ENCODE measurements at regions not wholly inside any gene's neighbourhood (a gene's known extent, or its start where the extent isn't known, plus 50 kb on each side); places are given as distances from the start of the nearest gene placed in this dataset.
"Not testable (repeated sequence)": the region's sequence is repeated elsewhere in the genome, so short reads cannot be mapped to it uniquely, and the experiment has no call there.

DNA sequence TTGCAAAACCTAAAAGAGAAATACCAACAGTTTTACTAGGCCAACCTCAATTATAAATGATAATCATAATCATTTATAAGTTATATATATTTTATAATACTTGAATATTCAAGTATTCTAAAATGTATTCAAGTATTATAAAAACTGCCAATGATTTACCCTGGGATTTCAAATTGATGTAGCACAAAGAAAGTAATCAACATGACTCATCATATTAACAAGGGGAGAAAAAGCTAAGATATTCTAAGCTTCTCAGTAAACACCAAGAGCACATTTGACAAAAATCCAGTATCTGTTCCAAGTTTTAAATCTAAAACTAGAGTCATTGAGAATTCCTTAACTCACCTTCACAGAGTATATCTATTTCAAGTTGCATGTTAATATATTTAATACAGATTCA lies 56.1 kb downstream of the CAPZA3 start:
- DNase-seq, result no peak

DNA sequence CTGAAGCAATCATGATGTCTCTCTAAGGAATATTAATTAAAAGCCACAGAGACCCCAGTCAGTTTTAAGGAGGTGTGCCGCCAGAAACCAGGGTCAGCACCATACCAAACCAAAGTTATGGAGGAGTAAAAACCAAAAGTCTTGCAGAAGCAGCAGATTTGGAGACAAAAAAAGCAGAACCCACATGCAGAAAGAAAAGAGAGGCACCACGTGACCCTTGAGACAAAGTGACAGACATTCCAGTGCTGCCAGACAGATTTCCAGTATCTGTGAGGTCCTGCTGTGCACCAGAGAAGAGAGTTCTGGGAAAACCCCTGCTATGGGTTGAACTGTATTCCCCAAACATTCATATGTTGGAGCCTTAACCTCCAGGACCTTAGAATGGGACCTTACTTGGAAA lies 59.7 kb downstream of the CAPZA3 start:
- DNase-seq, result no peak

DNA sequence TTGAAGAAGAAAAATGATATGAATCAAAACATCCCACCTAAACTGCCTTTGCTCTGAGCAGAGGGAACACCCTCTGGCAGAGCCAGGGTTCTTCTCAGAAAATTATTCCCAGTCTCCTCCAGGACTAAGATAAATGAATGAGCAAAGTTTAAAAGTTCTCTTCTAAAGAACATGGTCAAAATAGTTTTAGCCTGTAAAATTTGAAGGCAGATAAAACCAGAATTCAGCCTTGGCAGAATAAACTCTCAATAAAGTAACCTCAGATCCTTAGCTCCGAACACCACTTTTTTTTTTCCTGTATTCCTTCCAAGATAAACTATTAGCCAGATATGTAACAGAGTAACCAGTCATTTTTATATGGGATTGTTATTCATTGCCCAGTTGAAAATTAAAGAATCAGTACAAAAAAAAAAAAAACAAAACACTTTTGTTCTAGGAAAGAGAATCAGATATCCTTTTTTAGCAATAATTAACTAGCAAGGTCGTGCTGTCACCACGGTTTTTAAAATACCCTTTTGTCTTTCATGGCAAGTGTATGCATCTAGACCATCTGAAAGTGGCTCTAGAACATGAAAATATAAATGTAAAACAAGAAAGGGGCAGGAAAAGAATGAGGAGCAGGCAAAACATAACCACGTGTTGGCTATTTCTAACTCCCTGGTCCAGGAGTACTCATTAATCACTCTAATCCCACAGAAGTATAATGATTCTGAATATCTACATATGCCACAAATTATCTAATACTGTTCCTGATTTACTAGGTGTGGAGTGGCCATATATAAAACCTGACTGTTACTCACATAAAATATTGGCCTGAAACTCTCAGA lies 60.8 kb downstream of the CAPZA3 start:
- no peak for DNase-seq

DNA sequence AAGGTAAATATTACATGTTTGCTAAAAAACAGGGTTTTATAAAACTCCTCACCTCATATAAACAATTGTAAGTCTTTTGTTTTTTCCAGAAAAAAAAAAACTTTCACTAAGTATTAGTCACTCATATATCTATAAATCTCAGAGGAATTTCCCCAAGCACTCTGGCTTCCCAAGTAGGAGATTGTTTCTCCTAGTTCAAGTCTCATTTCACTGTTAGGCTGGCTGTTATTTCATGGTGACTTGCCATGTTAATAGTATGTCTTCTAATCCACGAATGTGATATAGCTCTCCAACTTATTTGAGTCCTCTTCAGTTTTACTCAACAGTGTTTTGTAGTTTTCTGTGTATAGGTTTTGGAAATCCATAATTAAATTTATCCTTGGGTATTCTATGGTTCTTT lies 61.6 kb downstream of the CAPZA3 start:
- DNase-seq, result no peak

DNA sequence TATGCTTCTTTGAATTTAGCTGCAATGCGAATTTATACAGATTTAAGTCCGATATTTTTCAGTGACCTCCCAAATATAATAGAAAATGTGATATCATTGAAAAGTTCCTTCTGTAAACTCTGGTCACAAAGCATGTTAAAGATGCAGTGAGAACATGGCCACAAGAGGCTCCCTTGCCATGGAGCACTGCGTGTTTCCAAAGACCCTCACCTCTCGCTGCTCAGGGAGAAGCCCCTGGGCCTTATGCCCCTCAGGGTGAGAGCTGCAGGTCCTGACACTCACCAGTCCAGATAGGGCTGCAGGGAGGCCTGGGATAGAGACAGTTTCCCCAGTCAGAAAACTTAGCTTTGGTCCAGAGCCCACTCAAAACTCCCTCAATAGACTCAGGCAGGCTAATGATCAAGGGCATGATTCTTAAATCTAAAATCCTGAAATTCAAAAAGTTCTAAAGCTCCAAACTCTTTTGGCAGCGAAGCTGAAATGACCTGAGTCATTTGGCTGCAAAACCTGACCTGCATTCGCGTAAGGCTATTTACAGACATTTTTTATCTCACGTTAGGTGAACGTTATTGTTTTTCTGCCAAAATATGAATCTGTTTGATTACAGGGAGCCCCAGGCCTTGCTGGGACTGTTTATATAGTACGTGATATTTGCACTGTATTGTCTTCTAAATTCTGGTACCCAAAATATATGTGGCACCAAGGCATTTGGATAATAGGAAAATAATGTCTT lies 67.8 kb downstream of the CAPZA3 start:
- no peak for DNase-seq

DNA sequence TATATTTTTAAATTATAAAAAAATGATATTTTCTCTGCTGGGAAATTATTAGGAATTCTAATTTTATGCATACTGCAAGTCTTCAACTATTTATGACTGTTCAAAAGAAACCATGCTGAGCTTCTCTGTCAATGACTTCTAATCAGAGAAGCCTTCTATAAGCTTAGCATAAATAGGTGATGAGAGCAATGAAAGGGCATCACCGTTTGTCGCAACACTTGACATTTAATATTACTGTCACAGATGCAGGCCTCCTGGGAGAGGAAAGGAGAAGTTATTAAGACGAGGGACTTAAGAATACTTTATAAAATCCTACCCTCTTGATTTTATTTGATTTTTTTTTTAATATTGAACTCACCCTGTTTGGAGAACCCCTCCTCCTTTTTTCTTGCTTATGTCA lies 69.8 kb downstream of the CAPZA3 start:
- no peak for DNase-seq

DNA sequence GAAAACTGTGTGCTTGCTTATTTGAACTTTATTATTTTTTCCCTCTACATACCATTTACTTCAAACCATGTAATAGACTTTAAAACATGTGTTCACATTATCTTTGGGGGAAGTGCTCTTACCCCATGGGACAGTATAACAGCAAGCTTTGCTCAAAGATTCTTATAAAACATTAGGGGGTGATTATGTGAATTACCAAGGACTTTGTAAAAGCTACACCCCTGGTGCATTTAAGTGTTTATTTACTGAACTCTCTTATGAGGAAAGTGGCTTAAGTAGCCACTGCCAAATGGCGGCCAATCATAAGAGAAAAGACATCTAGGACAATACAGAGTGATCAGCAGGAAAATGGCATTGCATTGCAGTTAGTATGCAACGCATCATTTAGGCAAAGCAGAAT lies 70.3 kb downstream of the CAPZA3 start:
- no peak for DNase-seq

DNA sequence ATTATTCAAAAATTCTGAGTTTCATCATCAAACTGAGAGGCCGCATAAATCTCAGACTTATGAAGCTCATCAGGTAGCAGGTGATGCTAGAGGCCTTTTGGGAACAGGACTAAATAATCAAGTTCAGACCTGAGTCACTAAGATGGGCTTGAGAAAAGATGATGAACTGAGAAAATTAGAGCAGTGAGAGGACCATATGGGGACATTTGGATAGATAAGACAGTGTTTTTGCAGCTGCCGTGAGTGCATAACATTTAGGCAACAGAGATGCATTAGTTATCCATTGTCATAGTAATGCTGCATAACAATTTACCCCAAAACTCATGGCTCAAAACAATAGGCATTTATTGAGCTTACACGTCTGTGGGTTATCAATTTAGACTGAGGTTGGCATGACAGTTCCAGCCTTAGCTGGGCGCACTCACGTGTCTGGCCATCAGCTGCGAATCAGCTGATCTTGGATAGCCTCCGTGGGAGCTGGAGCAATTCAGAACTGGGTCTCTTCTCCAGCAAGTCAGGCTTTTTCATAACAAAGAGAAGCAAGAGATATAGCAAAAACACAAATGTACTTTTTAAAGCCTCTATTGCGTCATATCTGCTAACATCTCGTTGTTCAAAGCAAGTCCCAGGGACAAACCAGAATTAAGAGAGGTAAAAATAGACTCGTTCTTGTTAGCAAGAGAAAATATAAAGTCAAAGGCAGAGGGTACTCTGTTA lies 72.8 kb downstream of the CAPZA3 start:
- DNase-seq, result no peak

DNA sequence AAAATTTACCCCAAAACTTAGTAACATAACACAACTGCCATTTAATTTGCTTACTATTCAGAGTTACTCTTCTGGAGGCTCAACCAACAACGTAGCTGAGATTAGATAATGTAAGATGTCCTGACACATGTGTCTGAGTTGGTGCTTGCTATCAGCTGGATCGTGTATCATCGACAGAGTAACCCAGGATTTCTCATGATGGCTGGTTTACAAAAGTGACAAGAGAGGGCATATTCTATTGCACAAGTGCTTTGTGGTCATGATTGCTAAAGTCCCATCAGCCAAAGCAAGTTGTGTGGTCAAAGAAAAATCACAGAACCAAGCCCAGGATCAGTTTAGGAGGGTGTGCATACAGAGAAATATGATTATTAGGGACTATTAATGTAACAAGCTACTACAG lies 73.4 kb downstream of the CAPZA3 start:
- no peak for DNase-seq

DNA sequence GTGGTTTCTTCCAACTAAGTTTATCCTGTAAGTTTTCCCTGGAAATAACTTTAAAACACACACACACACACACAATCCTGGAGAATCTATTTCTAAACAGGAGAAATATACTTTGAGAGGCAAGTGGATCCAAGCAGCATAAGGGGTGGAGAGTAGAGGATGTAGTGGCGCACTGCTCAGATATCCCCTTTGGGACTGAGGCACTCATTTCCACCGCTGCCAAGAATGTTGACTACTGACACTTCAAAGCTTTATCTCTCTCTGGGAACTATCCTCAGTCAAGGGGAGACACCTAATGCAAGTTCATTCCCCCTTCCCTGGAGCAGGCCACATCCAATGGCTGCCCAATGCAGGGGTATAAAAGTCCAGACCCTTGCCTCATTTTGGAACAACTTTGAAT lies 75.8 kb downstream of the CAPZA3 start:
- no peak for DNase-seq

DNA sequence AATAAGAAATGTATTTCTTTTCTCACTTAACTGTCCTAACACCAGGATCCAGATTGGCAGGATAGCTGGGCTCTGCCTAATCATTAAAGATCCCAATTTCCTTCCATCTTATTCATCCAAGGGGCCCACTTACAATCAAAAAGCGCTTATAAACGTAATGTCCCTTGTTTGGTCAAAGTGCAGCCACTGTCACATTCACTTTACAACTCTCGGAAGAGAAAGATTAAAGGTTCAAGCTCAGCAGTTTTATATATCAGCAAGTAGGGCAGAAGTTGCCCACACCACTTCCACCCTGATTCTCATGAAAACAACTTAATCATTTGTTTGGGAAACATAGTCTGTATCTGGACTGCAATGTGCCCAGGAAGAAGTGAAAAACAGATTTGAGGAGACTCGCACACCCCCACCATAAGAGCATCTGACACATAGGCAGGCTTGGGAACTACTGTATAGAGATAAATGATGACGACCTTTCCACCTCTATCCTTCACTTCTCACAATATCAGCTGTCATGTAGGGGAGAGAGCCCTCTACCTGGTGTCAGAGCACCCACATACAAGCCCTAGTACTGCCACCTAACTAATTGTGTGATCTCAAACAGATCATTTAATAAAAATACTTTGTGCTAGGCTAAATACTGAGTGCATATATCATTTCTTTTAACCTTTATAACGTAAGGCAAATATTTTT lies 80.8 kb downstream of the CAPZA3 start:
- DNase-seq, result no peak

DNA sequence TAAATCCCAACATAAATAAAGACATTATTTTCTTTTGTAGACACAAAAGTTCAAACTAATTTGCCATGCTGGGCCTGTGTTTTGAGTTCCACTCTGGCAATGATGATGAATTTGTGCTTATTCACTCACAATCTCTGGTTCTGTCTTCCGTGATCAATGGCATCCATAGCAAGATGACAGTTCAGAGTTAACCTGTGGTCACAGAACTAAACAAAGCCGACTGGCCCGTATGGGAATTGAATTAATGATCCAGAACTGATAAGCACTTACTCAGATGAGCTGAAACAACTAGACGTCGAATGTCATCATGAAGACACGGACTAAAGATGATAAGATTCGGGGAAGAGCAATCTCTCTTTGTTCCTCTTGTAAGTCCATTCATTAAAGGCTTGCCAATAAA lies 81.6 kb downstream of the CAPZA3 start:
- no peak for DNase-seq

DNA sequence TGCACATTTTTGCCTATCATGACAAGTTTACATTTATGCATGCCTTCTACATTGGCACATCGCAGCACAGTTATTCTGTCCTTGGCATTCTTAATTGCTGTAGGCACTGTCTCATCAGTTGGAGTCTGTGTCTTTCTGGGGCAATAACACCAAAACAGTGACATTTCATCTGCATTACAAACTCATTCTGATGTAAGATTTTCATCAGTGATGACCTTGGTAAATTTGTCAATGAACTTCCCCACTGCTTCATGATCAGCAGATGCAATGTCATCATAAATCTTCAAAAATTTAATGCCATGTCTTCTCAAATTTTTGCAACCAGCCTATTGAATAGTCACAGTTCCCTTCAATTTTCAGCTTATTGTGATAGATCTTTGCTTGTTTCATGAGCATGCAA lies 85.5 kb downstream of the CAPZA3 start:
- no peak for DNase-seq

DNA sequence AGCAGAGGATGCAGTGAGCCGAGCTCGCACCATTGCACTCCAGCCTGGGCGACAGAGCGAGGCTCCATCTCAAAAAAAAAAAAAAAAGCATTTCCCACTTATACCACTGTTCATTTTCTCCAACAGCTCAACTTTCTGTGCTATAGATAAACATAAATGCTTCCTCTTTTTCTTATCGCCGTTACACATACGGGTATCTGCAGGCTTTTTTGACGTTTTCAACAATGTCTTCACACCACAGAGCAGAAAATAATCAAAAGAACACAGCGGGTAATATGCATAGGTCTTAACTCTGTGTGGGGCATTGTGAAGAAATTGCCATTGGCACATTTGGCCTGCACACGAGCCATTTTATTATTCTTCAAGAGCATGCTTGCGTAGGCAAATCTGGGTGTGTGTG lies 86.4 kb downstream of the CAPZA3 start:
- no peak for DNase-seq

DNA sequence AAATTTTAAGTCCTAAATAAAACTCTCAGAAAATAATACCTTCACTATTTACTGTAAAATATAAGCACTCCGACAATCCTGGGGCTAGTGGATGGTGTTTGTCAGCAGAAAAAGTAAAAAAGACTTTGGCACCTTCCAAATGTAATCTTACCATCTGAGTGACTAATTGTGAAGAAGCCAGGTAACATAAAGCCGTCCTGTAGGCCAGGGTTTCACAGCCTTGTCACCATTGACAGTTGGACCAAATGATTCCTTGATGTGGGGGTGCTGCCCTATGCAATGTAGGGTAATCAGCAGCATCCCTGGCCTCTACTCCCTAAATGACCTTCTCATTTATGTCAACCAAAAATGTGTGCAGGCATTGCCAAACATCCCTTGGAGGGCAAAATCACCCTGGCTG lies 87.2 kb downstream of the CAPZA3 start:
- DNase-seq, result no peak

DNA sequence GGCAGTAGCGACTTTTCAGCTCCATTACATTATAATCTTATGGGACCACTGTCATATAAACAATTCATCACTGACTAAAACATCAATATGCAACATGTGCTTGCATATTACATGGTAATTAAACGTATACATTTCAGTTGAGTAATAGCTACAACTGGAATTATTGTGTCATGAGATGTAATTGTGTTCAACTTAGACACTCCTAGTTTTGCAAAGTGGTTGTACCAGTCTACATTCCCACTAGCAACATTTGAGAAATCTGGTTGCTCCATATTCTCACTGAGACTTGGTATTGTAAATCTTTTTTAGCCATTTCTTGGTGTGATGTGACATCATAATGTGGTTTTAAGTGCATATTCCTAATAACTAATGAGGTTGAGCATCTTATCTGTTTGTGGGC lies 90.0 kb downstream of the CAPZA3 start:
- DNase-seq, result no peak

DNA sequence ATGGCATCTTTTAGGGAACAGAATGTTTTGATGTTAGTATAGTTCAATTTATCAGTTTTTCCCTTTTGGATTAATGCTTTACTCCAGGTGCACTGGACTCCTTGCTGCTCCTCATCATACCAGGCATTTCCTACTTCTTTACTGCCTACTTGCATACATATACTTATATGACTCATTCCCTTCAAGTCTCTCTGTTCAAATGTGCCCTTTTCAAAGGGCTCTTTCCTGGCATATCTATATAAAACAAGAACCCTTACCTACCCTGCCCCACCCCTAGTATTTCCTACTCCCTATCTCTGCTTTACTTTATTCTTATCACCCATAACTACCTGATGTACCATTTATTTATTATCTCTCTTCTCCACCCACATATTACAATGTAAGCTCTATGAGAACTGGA lies 90.6 kb downstream of the CAPZA3 start:
- no peak for DNase-seq

DNA sequence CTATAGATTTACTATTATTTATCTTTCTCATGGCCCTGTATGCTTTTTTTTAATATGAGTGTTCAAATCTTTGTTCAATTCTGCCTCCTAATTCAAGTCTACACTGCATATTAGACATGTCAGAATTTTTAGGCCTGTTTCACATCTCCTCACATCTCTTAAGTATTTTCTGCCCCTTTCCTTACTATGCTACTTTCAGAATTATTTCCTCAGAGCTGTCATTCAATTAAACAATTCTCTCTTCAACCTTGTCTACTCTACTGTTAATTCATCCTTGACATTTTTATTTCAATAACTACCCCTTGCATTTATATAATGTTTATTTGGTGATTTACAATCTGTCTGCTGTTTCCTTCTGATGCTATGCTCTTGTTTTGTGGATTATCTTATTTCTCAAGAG lies 91.1 kb downstream of the CAPZA3 start:
- DNase-seq, result no peak

DNA sequence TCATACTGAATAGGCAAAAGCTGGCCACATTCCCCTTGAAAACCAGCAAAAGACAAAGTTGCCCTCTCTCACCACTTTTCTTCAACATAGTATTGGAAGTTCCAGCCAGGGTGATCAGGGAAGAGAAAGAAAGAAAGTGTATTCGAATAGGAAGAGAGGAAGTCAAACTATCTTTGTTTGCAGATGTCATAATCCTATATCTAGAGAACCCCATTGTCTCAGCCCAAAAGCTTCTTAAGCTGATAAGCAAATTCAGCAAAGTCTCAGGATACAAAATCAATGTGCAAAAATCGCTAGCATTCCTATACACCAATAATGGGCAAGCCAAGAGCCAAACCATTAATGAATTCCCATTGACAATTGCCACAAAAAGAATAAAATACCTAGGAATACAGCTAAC lies 95.0 kb downstream of the CAPZA3 start:
- DNase-seq, result not testable (repeated sequence)

DNA sequence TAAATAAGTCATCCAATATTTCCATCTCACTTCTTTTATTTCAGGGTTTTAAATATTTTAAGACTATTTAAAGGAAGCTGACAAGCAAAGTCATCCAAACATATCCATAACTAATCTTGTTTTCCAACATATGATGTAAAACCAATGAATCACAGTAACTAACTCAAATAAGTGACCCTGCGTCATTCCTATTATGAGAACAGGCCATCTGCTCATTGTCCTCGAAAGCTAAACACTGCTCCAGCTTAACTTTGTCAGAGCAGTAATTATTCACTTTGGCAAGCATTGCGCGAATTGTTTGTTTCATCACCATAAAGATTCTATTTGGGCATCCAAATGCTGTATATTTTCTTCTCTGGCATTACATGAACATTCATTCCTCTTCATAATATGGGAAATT lies 99.1 kb downstream of the CAPZA3 start:
- no peak for DNase-seq

DNA sequence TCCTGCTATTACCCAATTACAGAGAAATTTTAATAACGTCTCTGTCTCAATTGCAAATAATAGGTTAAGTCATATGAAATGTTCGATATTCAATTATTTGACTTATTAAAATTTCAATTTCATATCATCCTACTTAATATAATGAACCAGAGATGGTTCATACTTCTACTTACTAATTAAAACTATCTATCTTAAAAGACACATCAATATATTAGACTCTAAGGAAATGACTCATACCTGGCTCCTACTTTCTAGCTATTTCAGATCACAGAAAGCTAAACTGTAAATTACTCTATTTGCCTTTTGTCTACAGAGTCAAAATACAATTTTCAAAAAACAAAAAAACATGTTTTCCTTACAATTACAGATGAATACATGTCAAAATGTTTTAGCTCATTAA lies 99.6 kb downstream of the CAPZA3 start:
- no peak for DNase-seq

DNA sequence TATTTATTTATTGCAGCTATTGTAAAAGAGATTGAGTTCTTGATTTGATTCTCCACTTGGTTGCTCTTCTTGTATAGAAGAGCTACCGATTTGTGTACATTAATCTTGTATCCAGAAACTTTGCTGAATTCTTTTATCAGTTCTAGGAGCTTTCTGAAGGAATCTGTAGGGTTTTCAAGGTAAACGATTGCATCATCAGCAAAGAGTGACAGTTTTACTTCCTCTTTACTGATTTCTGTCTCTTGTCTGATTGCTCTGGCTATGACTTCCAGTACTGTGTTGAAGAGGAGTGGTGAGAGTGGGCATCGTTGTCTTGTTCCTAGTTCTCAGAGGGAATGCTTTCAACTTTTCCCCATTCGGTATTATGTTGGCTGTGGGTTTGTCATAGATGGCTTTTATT lies 103.1 kb downstream of the CAPZA3 start:
- DNase-seq, result not testable (repeated sequence)

DNA sequence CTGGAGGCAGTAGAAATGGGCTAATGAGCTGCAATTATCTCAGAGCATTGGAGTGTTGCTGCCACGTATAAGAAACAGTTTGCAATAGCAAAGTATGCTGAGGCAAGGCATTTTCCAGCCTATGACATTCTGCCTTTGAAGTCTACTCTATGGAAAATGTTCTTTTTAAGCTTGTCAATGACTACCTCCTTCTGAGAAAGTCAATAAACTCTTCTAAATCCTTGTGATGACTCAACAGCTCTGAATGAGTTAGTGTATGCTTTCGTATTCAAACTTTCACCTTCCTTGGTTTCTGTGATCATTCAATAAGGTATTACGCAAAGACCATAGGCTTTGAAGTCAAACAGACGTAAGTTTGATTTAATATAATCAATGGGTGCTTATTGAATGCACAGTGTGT lies 111.2 kb downstream of the CAPZA3 start:
- no peak for DNase-seq
